ENCODE measurements at regions not wholly inside any gene's neighbourhood (a gene's known extent, or its start where the extent isn't known, plus 50 kb on each side); places are given as distances from the start of the nearest gene placed in this dataset.

GRCh38 chr6:134622382-134623173 is 304.7 kb upstream of the SGK1 start:
- Histone ChIP-seq H3K27me3 (ENCODE audit: control insufficient read depth, insufficient read depth, low read length) (peaks cover 13% of the 10 kb centered on the region), H3K9me3 (ENCODE audit: control insufficient read depth, insufficient read depth, low read depth, low read length) (no peaks in the 10 kb centered on the region), H3K36me3 (ENCODE audit: control insufficient read depth, insufficient read depth, low read length) (no peaks in the 10 kb centered on the region), H2AFZ (ENCODE audit: low read length) (no peak overlapping the region), H3K4me3 (replicated peaks in 1 of 4; ENCODE audit: control extremely low read depth in 1 of 4, insufficient read depth in 1 of 4, low read depth in 3 of 4, low read length in 4 of 4) (no peak overlapping the region), H3K4me2 (ENCODE audit: extremely low read depth, insufficient read depth, low read length) (no peak overlapping the region), H4K20me1 (ENCODE audit: control insufficient read depth, extremely low read depth, insufficient read depth, low read length) (no peaks in the 10 kb centered on the region), H3K9ac (ENCODE audit: insufficient read depth, low read length) (no peak overlapping the region), H3K27ac (ENCODE audit: insufficient read depth, low read length) (no peak overlapping the region), H3K79me2 (ENCODE audit: control insufficient read depth, insufficient read depth, low read length) (no peaks in the 10 kb centered on the region), H3K4me1 (ENCODE audit: control insufficient read depth, extremely low read depth, insufficient read depth, low read length) (peaks cover 2% of the 10 kb centered on the region)
- peak in 1 of 2 donors; percentile 25 for DNase-seq (ENCODE audit: low read depth in 2 of 2)
- no peak for TF ChIP-seq CTCF (conservative IDR thresholded peaks at IDR 0.05 in 1 of 2, IDR thresholded peaks at IDR 0.05 in 1 of 2; ENCODE audit: low read depth in 1 of 2, low read length in 2 of 2)
- TF ChIP-seq EZH2 (IDR thresholded peaks at IDR 0.05; ENCODE audit: low read length, missing control alignments) = no peak

GRCh38 chr6:134621858-134622257 is 303.9 kb upstream of the SGK1 start:
- Histone ChIP-seq H3K9me3 (ENCODE audit: control insufficient read depth, insufficient read depth, low read depth, low read length) (no peaks in the 10 kb centered on the region), H3K9ac (ENCODE audit: insufficient read depth, low read length) (no peak overlapping the region), H4K20me1 (ENCODE audit: control insufficient read depth, extremely low read depth, insufficient read depth, low read length) (no peaks in the 10 kb centered on the region), H3K27me3 (ENCODE audit: control insufficient read depth, insufficient read depth, low read length) (peaks cover 13% of the 10 kb centered on the region), H3K4me3 (replicated peaks in 1 of 4; ENCODE audit: control extremely low read depth in 1 of 4, insufficient read depth in 1 of 4, low read depth in 3 of 4, low read length in 4 of 4) (no peak overlapping the region), H3K27ac (ENCODE audit: insufficient read depth, low read length) (no peak overlapping the region), H3K4me1 (ENCODE audit: control insufficient read depth, extremely low read depth, insufficient read depth, low read length) (peaks cover 2% of the 10 kb centered on the region), H3K4me2 (ENCODE audit: extremely low read depth, insufficient read depth, low read length) (no peak overlapping the region), H3K36me3 (ENCODE audit: control insufficient read depth, insufficient read depth, low read length) (no peaks in the 10 kb centered on the region), H3K79me2 (ENCODE audit: control insufficient read depth, insufficient read depth, low read length) (no peaks in the 10 kb centered on the region), H2AFZ (ENCODE audit: low read length) (no peak overlapping the region)
- TF ChIP-seq CTCF (conservative IDR thresholded peaks at IDR 0.05 in 1 of 2, IDR thresholded peaks at IDR 0.05 in 1 of 2; ENCODE audit: low read depth in 1 of 2, low read length in 2 of 2) (no peak), EZH2 (IDR thresholded peaks at IDR 0.05; ENCODE audit: low read length, missing control alignments) (no peak)
- DNase-seq (ENCODE audit: low read depth in 2 of 2) = peak in 1 of 2 donors; percentile 17

GRCh38 chr6:134619789-134620188 is 301.9 kb upstream of the SGK1 start:
- Histone ChIP-seq H3K79me2 (ENCODE audit: control insufficient read depth, insufficient read depth, low read length) (no peaks in the 10 kb centered on the region), H4K20me1 (ENCODE audit: control insufficient read depth, extremely low read depth, insufficient read depth, low read length) (no peaks in the 10 kb centered on the region), H2AFZ (ENCODE audit: low read length) (no peak overlapping the region), H3K4me3 (replicated peaks in 1 of 4; ENCODE audit: control extremely low read depth in 1 of 4, insufficient read depth in 1 of 4, low read depth in 3 of 4, low read length in 4 of 4) (no peak overlapping the region), H3K36me3 (ENCODE audit: control insufficient read depth, insufficient read depth, low read length) (no peaks in the 10 kb centered on the region), H3K9ac (ENCODE audit: insufficient read depth, low read length) (no peak overlapping the region), H3K27ac (ENCODE audit: insufficient read depth, low read length) (no peak overlapping the region), H3K27me3 (ENCODE audit: control insufficient read depth, insufficient read depth, low read length) (peaks cover 13% of the 10 kb centered on the region), H3K4me2 (ENCODE audit: extremely low read depth, insufficient read depth, low read length) (no peak overlapping the region), H3K9me3 (ENCODE audit: control insufficient read depth, insufficient read depth, low read depth, low read length) (no peaks in the 10 kb centered on the region), H3K4me1 (ENCODE audit: control insufficient read depth, extremely low read depth, insufficient read depth, low read length) (peaks cover 2% of the 10 kb centered on the region)
- DNase-seq (ENCODE audit: low read depth in 2 of 2) = peak; percentile 87 to 89
- TF ChIP-seq CTCF (conservative IDR thresholded peaks at IDR 0.05 in 1 of 2, IDR thresholded peaks at IDR 0.05 in 1 of 2; ENCODE audit: low read depth in 1 of 2, low read length in 2 of 2) (no peak), EZH2 (IDR thresholded peaks at IDR 0.05; ENCODE audit: low read length, missing control alignments) (no peak)
